HG02763 (cell line): ENCODE measurements at regions not wholly inside any gene's neighbourhood (a gene's known extent, or its start where the extent isn't known, plus 50 kb on each side); places are given as distances from the start of the nearest gene placed in this dataset.

Experiments
- ATAC-seq: cut with Tn5 transposase; IDR thresholded peaks from one replicate; pipeline ENCODE4 v1.9.1; 2021; ENCODE audit warnings: mild to moderate bottlenecking, moderate library complexity; ENCODE audit not compliant: unreplicated experiment

DNA sequence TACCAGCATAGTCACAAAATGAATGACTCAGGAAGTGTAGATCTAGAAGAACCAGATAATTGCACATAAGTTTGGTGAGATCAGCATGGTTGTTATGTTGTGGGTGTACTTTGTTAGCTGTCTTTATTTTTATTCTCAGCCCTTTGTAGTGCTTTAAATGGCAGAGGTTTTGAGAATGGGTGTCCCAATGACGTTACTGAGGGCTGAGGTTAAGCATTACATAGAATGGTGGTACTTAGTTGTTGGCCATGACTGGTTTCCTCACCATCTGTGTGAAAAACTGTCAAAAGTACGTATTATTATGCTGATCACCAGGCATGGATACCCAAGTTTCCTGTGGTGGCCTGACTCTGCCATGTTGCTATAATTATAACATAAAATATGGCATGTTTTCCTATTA, 165.8 kb downstream of the UBE2E3 start:
- no peak for ATAC-seq

GRCh38 chr2:181149056-181149455, 168.7 kb downstream of the UBE2E3 start:
- ATAC-seq = no peak

- no peak for ATAC-seq
These were observed 171.8 kb downstream of the UBE2E3 start for GRCh38 chr2:181152226-181152625.

DNA sequence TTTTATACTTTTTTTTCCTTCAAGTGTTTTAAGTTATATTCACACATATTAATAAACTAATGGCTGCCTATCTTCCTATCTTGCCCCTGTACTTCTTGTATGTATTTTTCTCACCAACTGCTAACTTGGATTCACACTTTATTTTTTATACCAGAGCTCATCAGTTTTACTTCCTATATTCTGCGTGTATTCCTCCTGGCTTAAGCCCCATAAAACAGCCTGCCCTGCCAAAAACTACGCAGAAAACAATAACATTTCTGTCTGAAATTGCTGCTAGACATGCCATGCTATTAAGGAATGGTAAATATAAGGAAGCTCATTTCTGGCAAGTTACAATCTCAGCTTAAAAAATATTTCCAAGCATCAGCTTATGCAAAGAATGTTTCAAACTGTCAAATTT, 172.3 kb downstream of the UBE2E3 start:
- ATAC-seq = no peak

DNA sequence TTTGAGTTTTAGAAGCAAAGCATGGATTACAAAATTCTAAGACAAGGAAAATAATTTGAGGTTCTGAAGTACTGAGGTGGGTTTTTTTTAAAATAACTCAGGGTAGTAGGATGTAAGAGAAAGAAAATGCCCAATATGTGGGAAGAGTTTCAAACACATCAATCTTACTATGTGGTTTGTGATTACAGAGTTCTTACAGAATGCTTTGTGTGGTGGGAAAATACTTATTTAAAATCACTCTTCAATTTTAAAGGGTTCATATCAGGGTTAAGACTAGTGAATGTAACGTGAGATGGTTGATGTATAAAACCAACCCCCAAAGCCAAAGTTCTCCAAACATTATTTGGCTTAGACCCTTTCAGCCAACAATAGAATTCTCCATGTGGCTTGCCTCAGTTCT, 173.5 kb downstream of the UBE2E3 start:
- no peak for ATAC-seq

DNA sequence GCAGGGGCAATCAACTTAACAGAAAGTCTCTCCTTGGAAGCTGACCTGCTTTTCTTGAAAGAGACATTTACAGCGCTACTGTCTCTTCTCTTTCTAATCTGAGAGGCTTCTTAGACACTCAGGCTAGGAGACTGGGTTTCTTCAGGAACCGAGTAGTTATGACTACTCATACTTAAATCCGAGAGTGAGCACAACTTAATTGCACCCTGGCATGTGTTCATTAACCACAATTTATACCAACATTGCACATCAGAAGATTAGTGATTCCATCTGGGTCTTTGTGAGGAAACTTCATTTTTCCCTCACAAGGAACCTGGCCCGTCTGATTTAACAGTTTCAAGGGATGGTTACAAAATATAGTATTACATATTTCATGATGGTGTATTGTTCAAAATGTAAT, 176.9 kb downstream of the UBE2E3 start:
- ATAC-seq = no peak

DNA sequence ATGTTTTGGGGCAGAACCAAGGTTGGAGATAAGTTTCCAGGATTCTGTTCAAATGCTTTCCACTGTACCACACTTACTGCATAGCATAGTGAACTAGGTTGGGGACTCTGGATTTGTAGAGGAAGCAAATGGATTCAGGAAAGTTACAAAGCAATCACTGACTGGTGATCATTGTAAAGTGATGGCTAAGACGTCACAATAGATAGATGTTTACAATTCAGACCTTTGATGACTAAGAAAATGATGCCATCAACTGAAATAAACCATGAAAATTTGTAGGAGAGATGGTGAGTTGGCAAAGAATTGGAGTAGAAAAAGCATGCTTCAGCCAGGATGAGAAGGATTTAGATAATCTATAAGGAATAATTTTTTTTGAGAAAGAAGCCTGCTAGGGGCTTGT, 178.0 kb downstream of the UBE2E3 start:
- ATAC-seq = no peak

GRCh38 chr2:181161615-181162014, 181.2 kb downstream of the UBE2E3 start:
- no peak for ATAC-seq

DNA sequence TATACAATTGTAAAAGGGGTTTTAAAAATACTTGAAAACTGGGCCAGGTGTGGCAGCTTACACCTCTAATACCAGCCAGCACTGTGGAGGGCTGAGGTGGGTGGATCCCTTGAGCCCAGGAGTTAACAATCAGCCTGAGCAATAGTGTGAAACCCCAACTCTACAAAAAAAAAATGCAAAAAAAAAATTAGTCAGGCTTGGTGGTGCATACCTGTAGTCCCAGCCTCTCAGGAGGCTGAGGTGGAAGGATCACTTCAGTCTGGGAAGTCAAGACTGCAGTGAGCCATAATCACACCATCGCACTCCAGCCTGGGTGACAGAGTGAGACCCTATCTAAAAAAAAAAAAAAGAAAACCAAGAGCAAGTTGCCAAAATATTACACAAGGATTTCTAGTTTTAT, 182.7 kb downstream of the UBE2E3 start:
- no peak for ATAC-seq

- ATAC-seq = no peak
These were observed 183.3 kb downstream of the UBE2E3 start for GRCh38 chr2:181163691-181164090.

- no peak for ATAC-seq
These were observed 184.3 kb downstream of the UBE2E3 start for GRCh38 chr2:181164699-181165098.

- ATAC-seq = no peak
These were observed 184.9 kb downstream of the UBE2E3 start for GRCh38 chr2:181165199-181165868.

- ATAC-seq = no peak
These were observed 189.1 kb downstream of the UBE2E3 start for GRCh38 chr2:181169503-181169902.

DNA sequence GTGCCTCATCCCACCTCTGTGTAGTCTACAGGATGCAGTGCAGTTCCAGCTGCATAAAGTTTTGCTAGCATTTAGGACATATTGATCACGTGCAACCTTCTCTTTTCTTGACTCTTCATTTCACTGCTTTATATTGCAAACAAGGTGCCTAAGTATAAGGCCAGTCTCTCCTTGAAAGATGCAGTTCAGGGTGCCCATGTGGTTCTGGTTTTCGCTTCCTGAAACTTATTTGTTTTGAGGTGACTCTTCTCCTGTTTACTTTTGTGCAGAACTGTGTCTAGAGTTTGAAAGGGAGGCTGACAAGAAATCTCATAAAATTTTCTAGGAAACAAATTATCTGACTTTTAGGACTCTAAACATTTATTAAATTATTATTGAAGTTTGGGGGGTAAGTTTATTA, 189.9 kb downstream of the UBE2E3 start:
- no peak for ATAC-seq

DNA sequence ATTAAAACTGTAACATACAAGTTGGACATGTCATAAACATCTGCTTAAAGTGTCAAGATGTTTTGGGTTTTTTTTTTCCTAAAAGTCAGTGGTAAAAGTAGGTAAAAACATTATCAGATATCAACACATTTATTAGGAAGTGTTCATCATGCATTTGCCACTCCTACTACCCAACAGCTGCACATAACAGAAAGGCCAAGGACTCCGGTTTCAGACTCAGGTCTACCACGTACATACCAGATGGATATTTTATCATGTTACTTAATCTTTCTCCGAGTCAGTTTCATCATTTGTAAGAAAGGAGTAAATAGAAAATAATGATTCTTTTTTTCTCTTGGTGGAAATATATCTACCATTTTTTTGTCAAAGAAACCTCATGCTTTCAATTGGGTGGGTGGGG, 192.3 kb downstream of the UBE2E3 start:
- no peak for ATAC-seq

GRCh38 chr2:181174611-181175580, 194.5 kb downstream of the UBE2E3 start:
- ATAC-seq = no peak

- ATAC-seq = no peak
These were observed 196.1 kb downstream of the UBE2E3 start for GRCh38 chr2:181176540-181176939.

GRCh38 chr2:181177376-181177775, 197.0 kb downstream of the UBE2E3 start:
- no peak for ATAC-seq

DNA sequence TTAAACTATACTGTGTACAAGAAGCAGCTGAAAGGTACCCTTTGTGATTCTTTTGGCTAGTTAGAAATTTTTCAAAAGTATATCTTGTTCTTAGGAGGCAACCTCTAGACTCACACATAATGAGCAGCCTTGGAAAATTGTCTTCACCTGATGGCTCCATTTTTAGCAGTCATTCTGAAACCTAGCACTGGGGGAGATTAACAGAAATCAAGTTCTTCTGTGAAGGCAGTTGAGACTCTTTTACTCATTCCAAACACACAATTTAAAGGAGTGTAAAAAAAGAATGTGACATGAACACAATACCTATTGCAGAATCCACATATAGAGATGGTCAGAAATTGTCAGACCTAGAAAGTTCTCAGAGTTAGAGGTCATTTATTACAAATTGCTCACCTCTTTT, 197.7 kb downstream of the UBE2E3 start:
- no peak for ATAC-seq

DNA sequence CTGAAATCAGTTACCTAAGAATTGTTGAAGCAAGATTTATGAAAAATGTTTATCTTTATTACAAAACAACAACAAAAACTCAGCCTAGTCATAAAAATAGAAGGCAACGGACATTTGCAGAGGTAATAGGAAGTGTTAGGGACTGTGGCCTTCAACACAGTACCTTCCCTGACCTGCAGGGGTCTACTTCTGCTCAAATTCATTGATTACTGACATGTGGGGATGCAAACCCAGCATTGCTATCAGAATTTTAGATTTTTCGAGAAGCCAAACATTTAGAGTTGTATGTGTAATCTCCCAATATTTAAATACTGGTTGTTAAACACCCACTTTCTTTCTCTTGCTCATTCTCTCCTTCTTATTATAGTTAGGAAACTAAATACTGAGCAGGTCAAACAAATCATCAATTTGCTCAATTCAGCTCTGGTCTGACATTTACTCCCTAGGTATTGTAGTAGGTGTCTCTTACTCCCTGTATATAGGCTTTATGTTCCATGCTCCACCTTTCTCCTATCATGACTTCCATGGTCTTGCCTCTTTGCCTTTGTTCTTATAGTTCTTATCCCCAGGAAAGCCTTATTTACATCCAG, 198.5 kb downstream of the UBE2E3 start:
- no peak for ATAC-seq

DNA sequence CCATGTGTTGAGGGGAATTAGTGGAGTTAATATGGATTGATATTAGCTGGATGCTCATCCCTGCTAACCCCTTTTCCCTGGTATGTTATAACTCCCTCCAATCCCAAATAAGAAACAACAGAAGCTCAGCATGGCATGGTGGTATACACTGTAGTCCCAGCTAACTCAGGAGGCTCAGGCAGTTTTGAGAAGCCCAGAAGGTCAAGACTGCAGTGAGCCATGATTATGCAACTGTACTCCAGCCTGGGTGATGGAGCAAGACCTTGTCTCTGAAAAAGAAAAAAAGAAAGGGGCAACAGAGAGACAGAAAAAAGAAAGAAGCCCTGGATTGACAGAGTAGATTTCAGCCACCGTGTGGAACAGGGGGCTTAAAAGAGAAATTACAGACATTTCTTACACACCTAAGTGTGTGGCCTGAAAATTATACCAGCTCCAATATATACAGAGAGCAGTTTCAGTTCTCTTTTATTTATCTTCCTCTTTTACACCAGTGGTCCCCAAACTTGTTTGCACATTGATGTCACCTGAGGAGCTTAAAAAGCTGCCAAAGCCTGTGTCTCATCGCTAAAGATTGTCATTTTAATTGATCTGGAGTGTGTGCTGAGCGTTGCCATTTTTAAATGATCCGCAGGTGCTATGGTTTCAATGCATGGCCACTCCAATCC, 203.6 kb downstream of the UBE2E3 start:
- ATAC-seq = peak; percentile 94
